ENCODE measurements at regions not wholly inside any gene's neighbourhood (a gene's known extent, or its start where the extent isn't known, plus 50 kb on each side); places are given as distances from the start of the nearest gene placed in this dataset.

DNA sequence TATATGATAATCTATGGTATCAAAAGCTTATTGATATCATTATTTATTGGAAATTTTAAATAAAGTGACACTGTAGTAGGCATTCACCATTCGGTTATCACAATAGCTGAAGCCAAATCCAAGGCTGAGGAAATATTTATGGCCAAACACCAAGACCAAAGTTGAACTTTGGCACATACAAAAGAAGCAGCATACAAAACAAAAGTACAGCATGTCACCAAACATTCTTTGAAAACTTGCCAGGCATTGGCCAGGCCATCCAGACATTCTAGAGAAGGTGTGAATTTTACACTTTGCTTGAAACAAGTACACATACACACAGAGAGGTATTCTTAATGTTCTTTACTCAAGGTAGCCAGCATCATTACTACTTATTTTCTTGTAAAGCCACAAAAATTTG is 544.4 kb upstream of the CXADR start:
- WGBS, 2 donors: 43 to 50% methylated on average over 1 of the region's 1 CpG
- no peak for ATAC-seq (ENCODE audit: low FRiP score)

GRCh38 chr21:16969636-16970035 is 543.2 kb upstream of the CXADR start:
- intact Hi-C loops (cut with DNase I): no loop called here
- Histone ChIP-seq H3K27ac (ENCODE audit: low read depth in 1 of 2, low read length in 2 of 2) (no peak overlapping the region), H3K4me3 (ENCODE audit: low read length in 2 of 2) (no peak overlapping the region), H3K4me1 (ENCODE audit: control insufficient read depth in 1 of 2, insufficient read depth in 2 of 2, low read length in 2 of 2) (no peaks in the 10 kb centered on the region), H3K27me3 (ENCODE audit: control insufficient read depth in 1 of 2, insufficient read depth in 2 of 2, low read length in 1 of 2) (no peaks in the 10 kb centered on the region), H3K9me3 (ENCODE audit: control insufficient read depth, low read length) (no peaks in the 10 kb centered on the region), H3K36me3 (ENCODE audit: control insufficient read depth in 1 of 2, insufficient read depth in 2 of 2, low read length in 1 of 2) (no peaks in the 10 kb centered on the region)
- DNase-seq: no peak
- ATAC-seq (ENCODE audit: low FRiP score): no peak
- WGBS, 2 donors: 1% methylated on average over 2 of the region's 2 CpGs

More for the DNA sequence above, 544.4 kb upstream of the CXADR start:
- no peaks in the 10 kb centered on the region for H3K9me3 ChIP-seq (ENCODE audit: control insufficient read depth, low read length)
- H3K27ac ChIP-seq (ENCODE audit: low read depth in 1 of 2, low read length in 2 of 2): no peak overlapping the region
- no peak for DNase-seq
- intact Hi-C loops (cut with DNase I): no loop called here
- no peaks in the 10 kb centered on the region for H3K27me3 ChIP-seq (ENCODE audit: control insufficient read depth in 1 of 2, insufficient read depth in 2 of 2, low read length in 1 of 2)
- H3K4me1 ChIP-seq (ENCODE audit: control insufficient read depth in 1 of 2, insufficient read depth in 2 of 2, low read length in 2 of 2): no peaks in the 10 kb centered on the region
- no peak overlapping the region for H3K4me3 ChIP-seq (ENCODE audit: low read length in 2 of 2)
- no peaks in the 10 kb centered on the region for H3K36me3 ChIP-seq (ENCODE audit: control insufficient read depth in 1 of 2, insufficient read depth in 2 of 2, low read length in 1 of 2)

DNA sequence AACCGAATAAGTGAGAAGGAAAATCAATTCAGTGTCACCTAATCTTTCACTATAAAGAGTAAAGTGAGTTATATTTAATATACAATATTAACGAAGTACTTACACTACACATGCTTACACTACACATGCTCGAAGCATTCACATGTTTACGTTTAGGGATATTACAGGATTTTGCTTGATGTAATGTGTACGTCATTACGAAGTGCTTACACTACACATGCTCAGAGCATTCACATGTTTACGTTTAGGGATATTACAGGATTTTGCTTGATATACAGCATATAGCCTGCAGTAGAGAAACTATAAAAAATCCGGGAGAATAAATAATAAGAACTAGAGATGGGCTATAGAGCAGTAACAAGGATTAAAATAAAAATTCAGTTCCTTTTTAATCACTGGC is 538.8 kb upstream of the CXADR start:
- intact Hi-C loops (cut with DNase I): no loop called here
- no peak for DNase-seq

GRCh38 chr21:16976193-16976592 is 536.6 kb upstream of the CXADR start:
- ATAC-seq (ENCODE audit: low FRiP score) (no peak), DNase-seq (no peak)
- WGBS, 2 donors: 40 to 51% methylated on average over 2 of the region's 2 CpGs
- Histone ChIP-seq H3K27ac (ENCODE audit: low read depth in 1 of 2, low read length in 2 of 2) (no peak overlapping the region), H3K4me1 (ENCODE audit: control insufficient read depth in 1 of 2, insufficient read depth in 2 of 2, low read length in 2 of 2) (no peaks in the 10 kb centered on the region), H3K4me3 (ENCODE audit: low read length in 2 of 2) (no peak overlapping the region), H3K9me3 (ENCODE audit: control insufficient read depth, low read length) (no peaks in the 10 kb centered on the region), H3K36me3 (ENCODE audit: control insufficient read depth in 1 of 2, insufficient read depth in 2 of 2, low read length in 1 of 2) (no peaks in the 10 kb centered on the region), H3K27me3 (ENCODE audit: control insufficient read depth in 1 of 2, insufficient read depth in 2 of 2, low read length in 1 of 2) (no peaks in the 10 kb centered on the region)
- intact Hi-C loops (cut with DNase I): no loop called here

More for the DNA sequence above, 538.8 kb upstream of the CXADR start:
- ATAC-seq (ENCODE audit: low FRiP score): no peak
- Histone ChIP-seq H3K27ac (ENCODE audit: low read depth in 1 of 2, low read length in 2 of 2) (no peak overlapping the region), H3K9me3 (ENCODE audit: control insufficient read depth, low read length) (no peaks in the 10 kb centered on the region), H3K4me3 (ENCODE audit: low read length in 2 of 2) (no peak overlapping the region), H3K4me1 (ENCODE audit: control insufficient read depth in 1 of 2, insufficient read depth in 2 of 2, low read length in 2 of 2) (no peaks in the 10 kb centered on the region), H3K27me3 (ENCODE audit: control insufficient read depth in 1 of 2, insufficient read depth in 2 of 2, low read length in 1 of 2) (no peaks in the 10 kb centered on the region), H3K36me3 (ENCODE audit: control insufficient read depth in 1 of 2, insufficient read depth in 2 of 2, low read length in 1 of 2) (no peaks in the 10 kb centered on the region)
- 96 to 97% methylated on average over 8 of the region's 8 CpGs for WGBS, 2 donors

GRCh38 chr21:16978309-16978895 is 534.4 kb upstream of the CXADR start:
- H3K4me1 ChIP-seq (ENCODE audit: control insufficient read depth in 1 of 2, insufficient read depth in 2 of 2, low read length in 2 of 2): no peaks in the 10 kb centered on the region
- ATAC-seq (ENCODE audit: low FRiP score) (peak; percentile 12), DNase-seq (no peak)
- H3K9me3 ChIP-seq (ENCODE audit: control insufficient read depth, low read length): no peaks in the 10 kb centered on the region
- WGBS, 2 donors: 90 to 97% methylated on average over 4 of the region's 4 CpGs
- no peaks in the 10 kb centered on the region for H3K36me3 ChIP-seq (ENCODE audit: control insufficient read depth in 1 of 2, insufficient read depth in 2 of 2, low read length in 1 of 2)
- no peaks in the 10 kb centered on the region for H3K27me3 ChIP-seq (ENCODE audit: control insufficient read depth in 1 of 2, insufficient read depth in 2 of 2, low read length in 1 of 2)
- intact Hi-C loops (cut with DNase I): no loop called here
- H3K4me3 ChIP-seq (ENCODE audit: low read length in 2 of 2): no peak overlapping the region
- no peak overlapping the region for H3K27ac ChIP-seq (ENCODE audit: low read depth in 1 of 2, low read length in 2 of 2)

GRCh38 chr21:16979574-16979973 is 533.3 kb upstream of the CXADR start:
- Histone ChIP-seq H3K36me3 (ENCODE audit: control insufficient read depth in 1 of 2, insufficient read depth in 2 of 2, low read length in 1 of 2) (no peaks in the 10 kb centered on the region), H3K9me3 (ENCODE audit: control insufficient read depth, low read length) (no peaks in the 10 kb centered on the region), H3K4me1 (ENCODE audit: control insufficient read depth in 1 of 2, insufficient read depth in 2 of 2, low read length in 2 of 2) (no peaks in the 10 kb centered on the region), H3K27me3 (ENCODE audit: control insufficient read depth in 1 of 2, insufficient read depth in 2 of 2, low read length in 1 of 2) (no peaks in the 10 kb centered on the region), H3K27ac (ENCODE audit: low read depth in 1 of 2, low read length in 2 of 2) (no peak overlapping the region), H3K4me3 (ENCODE audit: low read length in 2 of 2) (no peak overlapping the region)
- intact Hi-C loops (cut with DNase I): no loop called here
- no peak for DNase-seq
- ATAC-seq (ENCODE audit: low FRiP score): no peak
- 72 to 73% methylated on average over 3 of the region's 3 CpGs for WGBS, 2 donors

- no peaks in the 10 kb centered on the region for H3K4me1 ChIP-seq (ENCODE audit: control insufficient read depth in 1 of 2, insufficient read depth in 2 of 2, low read length in 2 of 2)
- no peaks in the 10 kb centered on the region for H3K36me3 ChIP-seq (ENCODE audit: control insufficient read depth in 1 of 2, insufficient read depth in 2 of 2, low read length in 1 of 2)
- H3K27ac ChIP-seq (ENCODE audit: low read depth in 1 of 2, low read length in 2 of 2): no peak overlapping the region
- no peak overlapping the region for H3K4me3 ChIP-seq (ENCODE audit: low read length in 2 of 2)
- intact Hi-C loops (cut with DNase I): no loop called here
- H3K27me3 ChIP-seq (ENCODE audit: control insufficient read depth in 1 of 2, insufficient read depth in 2 of 2, low read length in 1 of 2): no peaks in the 10 kb centered on the region
- ATAC-seq (ENCODE audit: low FRiP score) (no peak), DNase-seq (no peak)
- H3K9me3 ChIP-seq (ENCODE audit: control insufficient read depth, low read length): no peaks in the 10 kb centered on the region
Measured at GRCh38 chr21:16983420-16983819, 529.4 kb upstream of the CXADR start.

- no peaks in the 10 kb centered on the region for H3K4me1 ChIP-seq (ENCODE audit: control insufficient read depth in 1 of 2, insufficient read depth in 2 of 2, low read length in 2 of 2)
- ATAC-seq (ENCODE audit: low FRiP score): no peak
- H3K27ac ChIP-seq (ENCODE audit: low read depth in 1 of 2, low read length in 2 of 2): no peak overlapping the region
- 95 to 97% methylated on average over 3 of the region's 3 CpGs for WGBS, 2 donors
- DNase-seq: no peak
- no peaks in the 10 kb centered on the region for H3K36me3 ChIP-seq (ENCODE audit: control insufficient read depth in 1 of 2, insufficient read depth in 2 of 2, low read length in 1 of 2)
- no peak overlapping the region for H3K4me3 ChIP-seq (ENCODE audit: low read length in 2 of 2)
- H3K27me3 ChIP-seq (ENCODE audit: control insufficient read depth in 1 of 2, insufficient read depth in 2 of 2, low read length in 1 of 2): no peaks in the 10 kb centered on the region
- intact Hi-C loops (cut with DNase I): no loop called here
- H3K9me3 ChIP-seq (ENCODE audit: control insufficient read depth, low read length): no peaks in the 10 kb centered on the region
Measured at GRCh38 chr21:16992448-16992847, 520.4 kb upstream of the CXADR start.

DNA sequence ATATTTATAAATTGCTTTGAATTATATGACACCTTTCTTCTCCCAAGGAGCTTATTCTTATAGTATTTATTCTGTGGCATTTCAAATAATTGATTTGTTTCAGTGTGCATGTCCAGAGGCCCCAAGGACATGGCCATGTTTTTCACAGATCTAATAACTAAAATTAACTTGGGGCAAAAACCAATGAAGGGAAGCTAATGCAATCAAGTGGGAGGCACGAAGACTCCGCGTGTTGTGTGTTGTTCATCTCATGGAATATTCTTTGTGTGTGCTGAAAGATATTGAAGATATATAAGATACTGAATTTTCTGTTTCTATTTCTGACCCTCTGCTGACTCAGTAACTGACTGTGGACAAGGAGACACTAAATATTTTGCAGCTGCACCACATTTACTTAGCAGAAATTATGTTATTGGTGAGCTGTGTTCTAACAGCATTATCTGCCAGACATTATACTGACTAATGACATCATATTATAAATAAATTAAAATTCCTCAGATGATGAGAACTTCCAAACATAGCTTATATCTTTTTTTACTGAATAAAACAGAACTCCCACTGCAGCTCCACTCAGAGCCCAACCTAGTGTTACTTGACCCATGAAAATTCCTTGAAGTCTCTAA is 519.3 kb upstream of the CXADR start:
- H3K9me3 ChIP-seq (ENCODE audit: control insufficient read depth, low read length): no peaks in the 10 kb centered on the region
- no peak for ATAC-seq (ENCODE audit: low FRiP score)
- no peak overlapping the region for H3K4me3 ChIP-seq (ENCODE audit: low read length in 2 of 2)
- no peak for DNase-seq
- no peaks in the 10 kb centered on the region for H3K4me1 ChIP-seq (ENCODE audit: control insufficient read depth in 1 of 2, insufficient read depth in 2 of 2, low read length in 2 of 2)
- H3K36me3 ChIP-seq (ENCODE audit: control insufficient read depth in 1 of 2, insufficient read depth in 2 of 2, low read length in 1 of 2): no peaks in the 10 kb centered on the region
- no peaks in the 10 kb centered on the region for H3K27me3 ChIP-seq (ENCODE audit: control insufficient read depth in 1 of 2, insufficient read depth in 2 of 2, low read length in 1 of 2)
- intact Hi-C loops (cut with DNase I): no loop called here
- no peak overlapping the region for H3K27ac ChIP-seq (ENCODE audit: low read depth in 1 of 2, low read length in 2 of 2)
- WGBS, 2 donors: 81 to 88% methylated on average over 3 of the region's 3 CpGs

Data from aorta (tissue), 5 donors.